Mononuclear cell (primary cell): ENCODE measurements at regions not wholly inside any gene's neighbourhood (a gene's known extent, or its start where the extent isn't known, plus 50 kb on each side); places are given as distances from the start of the nearest gene placed in this dataset.
"Not testable (repeated sequence)": the region's sequence is repeated elsewhere in the genome, so short reads cannot be mapped to it uniquely, and the experiment has no call there.

ENCODE experiments used
- H3K27me3 ChIP-seq: 2 replicates; pipeline ENCODE4 v1.6.0; 2011; ENCODE audit warnings: low read length, control low read depth; ENCODE audit not compliant: insufficient read depth
- H3K4me1 ChIP-seq: 2 replicates; pipeline ENCODE4 v1.5.1; 2011; ENCODE audit warnings: mild to moderate bottlenecking, low read length, control low read depth; ENCODE audit not compliant: insufficient read depth
- H3K4me3 ChIP-seq: 2 replicates; pipeline ENCODE4 v1.5.1; 2011; ENCODE audit warnings: mild to moderate bottlenecking, low read length, moderate library complexity
- H3K9me3 ChIP-seq: 2 replicates; pipeline ENCODE4 v1.5.1; 2011; ENCODE audit warnings: low read depth, mild to moderate bottlenecking, control low read depth, low read length

DNA sequence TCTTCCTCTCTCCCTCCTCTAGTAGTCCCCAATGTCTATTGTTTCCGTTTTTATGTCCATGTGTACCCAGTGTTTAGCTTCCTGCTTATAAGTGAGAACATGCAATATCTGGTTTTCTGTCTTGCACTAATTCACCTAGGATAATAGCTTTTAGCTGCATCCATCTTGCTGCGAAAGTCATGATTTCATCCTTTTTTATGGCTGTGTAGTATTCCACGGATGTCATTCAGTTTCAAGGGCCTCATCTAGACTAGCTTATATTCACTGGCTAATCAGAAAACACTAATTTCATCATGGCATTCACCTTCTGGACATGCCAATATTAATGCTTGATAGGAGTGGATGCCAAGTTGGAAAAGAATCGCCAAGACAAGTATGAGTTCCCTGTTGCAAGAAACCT is 619.6 kb upstream of the AUTS2 start:
- H3K4me1 ChIP-seq = no peaks in the 10 kb centered on the region
- H3K4me3 ChIP-seq = no peak overlapping the region
- H3K27me3 ChIP-seq = no peaks in the 10 kb centered on the region
- no peaks in the 10 kb centered on the region for H3K9me3 ChIP-seq

DNA sequence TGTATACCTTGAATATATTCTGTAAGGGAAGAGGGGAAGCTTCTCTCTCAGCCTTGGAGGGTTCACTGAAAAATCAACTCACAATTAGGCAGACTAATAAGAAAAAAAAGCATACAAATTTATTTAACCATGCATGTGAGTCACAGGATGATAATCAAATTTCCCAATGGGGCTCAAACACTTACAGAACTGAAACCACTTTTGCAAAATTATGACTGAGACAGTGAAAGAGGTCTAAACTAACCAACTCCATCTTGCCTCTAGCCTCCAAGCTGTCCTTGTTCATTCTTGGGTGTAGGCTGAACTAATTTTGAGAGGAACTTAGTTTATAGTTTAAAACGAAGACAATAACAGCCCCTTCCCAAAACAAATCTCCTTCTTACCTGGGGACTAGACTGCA is 618.3 kb upstream of the AUTS2 start:
- H3K4me1 ChIP-seq = no peaks in the 10 kb centered on the region
- no peak overlapping the region for H3K4me3 ChIP-seq
- H3K27me3 ChIP-seq = no peaks in the 10 kb centered on the region
- no peaks in the 10 kb centered on the region for H3K9me3 ChIP-seq

DNA sequence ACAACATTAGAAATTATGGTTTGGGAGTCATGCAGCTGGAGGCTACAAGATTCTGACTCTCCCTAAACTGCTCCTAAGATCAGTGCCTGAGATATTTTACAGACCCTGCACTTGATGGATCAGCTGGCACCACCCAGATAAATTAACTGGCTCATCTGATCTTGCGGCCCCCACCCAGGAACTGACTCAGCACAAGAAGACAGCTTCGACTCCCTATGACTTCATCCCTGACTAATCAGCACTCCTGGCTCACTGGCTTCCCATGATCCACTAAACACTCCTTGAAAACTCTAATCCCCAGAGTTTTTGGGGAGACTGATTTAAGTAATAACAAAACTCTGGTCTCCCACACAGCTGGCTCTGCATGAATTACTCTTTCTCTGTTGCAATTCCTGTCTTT is 617.8 kb upstream of the AUTS2 start:
- H3K27me3 ChIP-seq, H3K9me3 ChIP-seq, H3K4me1 ChIP-seq: not testable (repeated sequence)

DNA sequence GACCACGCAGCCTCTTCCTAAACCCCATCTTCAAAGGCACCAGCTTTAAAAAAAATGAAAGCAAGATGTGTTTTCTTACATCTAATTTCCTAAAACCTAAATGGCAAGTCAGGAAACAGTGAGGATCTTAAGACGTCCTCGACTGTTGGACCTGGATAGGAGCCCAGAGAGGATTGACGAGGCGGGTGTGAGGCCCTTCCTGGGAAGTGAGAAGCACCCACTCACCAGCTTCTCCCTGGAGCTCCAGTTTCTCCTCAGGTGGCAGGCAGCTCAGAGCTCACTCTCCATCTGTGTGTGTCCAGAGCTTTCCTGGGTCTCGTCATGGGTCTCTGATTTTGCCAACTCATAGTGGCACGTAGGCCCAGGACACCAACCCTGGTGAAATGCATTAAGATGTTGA is 614.0 kb upstream of the AUTS2 start:
- H3K4me3 ChIP-seq = no peak overlapping the region
- no peaks in the 10 kb centered on the region for H3K9me3 ChIP-seq
- H3K4me1 ChIP-seq = no peaks in the 10 kb centered on the region
- H3K27me3 ChIP-seq = no peaks in the 10 kb centered on the region

More for the DNA sequence above, 617.8 kb upstream of the AUTS2 start:
- H3K4me3 ChIP-seq = not testable (repeated sequence)

DNA sequence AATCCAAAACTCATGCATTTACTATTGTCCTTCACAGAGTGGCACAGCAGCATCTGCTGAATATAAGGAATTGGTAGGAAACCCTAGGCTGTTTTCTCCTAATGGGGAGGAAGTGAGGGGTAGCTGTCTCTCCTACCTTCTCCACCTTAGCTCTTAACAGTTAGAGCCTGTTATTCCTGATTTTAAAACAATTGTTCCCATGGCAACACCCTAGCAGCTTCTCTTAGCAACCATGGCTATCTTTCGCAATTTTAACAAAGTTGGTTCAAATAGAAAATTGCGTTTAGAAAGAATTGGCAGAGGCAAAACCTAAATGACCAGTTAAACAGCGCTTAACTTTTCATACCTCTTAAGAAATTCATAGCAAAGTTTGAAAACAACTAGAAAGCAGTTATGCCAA is 603.4 kb upstream of the AUTS2 start:
- no peak overlapping the region for H3K4me3 ChIP-seq
- no peaks in the 10 kb centered on the region for H3K4me1 ChIP-seq
- no peaks in the 10 kb centered on the region for H3K27me3 ChIP-seq
- no peaks in the 10 kb centered on the region for H3K9me3 ChIP-seq

DNA sequence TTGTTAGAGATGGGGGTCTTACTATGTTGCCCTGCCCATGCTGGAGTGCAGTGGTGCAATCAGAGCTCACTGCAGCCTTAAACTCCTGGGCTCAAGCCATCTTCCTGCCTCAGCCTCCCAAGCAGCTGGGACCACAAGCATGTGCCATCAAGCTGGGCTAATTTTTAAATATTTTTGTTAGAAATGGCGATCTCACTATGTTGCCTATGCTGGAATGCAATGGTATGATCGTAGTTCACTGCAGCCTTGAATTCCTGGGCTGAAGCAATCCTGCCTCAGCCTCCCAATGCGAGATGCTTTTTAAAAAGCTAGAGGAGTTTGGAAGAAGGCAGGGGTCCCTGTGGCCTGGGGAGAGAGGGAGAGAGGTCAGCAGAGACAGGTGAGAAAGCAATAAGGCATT is 600.1 kb upstream of the AUTS2 start:
- no peaks in the 10 kb centered on the region for H3K4me1 ChIP-seq
- no peaks in the 10 kb centered on the region for H3K27me3 ChIP-seq
- H3K9me3 ChIP-seq = no peaks in the 10 kb centered on the region

DNA sequence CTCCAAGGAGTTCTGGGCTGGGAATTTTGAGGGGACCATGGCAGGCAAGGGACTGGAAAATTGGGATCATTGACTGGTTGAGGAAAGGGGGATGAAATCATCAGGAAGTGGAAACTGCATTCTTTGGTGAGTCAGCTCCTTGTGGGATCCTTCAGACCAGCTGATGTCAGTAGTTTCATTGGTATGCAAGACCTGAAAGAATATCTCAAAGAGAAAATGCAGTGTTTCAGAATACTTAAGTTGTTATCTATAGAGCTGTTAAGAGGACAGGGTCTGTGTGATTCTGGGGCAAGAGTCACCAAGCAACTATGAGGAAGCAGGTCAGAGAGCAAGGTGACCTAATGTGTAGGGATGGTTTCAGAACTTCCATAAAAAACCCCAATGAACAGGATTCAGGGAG is 595.9 kb upstream of the AUTS2 start:
- Histone ChIP-seq H3K9me3 (no peaks in the 10 kb centered on the region), H3K27me3 (no peaks in the 10 kb centered on the region), H3K4me1 (no peaks in the 10 kb centered on the region), H3K4me3 (no peak overlapping the region)

More for the DNA sequence above, 600.1 kb upstream of the AUTS2 start:
- H3K4me3 ChIP-seq = no peak overlapping the region

DNA sequence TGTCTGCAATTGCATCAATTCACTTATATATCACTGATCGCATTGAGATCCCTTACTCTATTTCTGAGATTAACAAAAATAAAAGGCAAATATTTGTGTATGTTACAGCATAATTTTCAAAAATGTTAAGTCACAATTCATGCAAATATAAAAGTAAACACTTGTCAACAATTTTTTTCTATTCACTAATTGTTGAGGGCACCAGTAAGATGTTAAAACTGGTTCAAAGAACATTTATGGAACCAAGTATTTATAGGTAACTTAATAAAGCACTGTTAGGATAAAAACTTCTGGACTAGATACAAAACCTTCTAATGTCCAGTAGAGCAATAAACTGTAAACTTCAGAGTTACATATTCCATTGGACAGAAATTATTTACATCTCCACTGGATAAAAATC is 586.1 kb upstream of the AUTS2 start:
- Histone ChIP-seq H3K9me3 (no peaks in the 10 kb centered on the region), H3K27me3 (no peaks in the 10 kb centered on the region), H3K4me3 (no peak overlapping the region), H3K4me1 (no peaks in the 10 kb centered on the region)

DNA sequence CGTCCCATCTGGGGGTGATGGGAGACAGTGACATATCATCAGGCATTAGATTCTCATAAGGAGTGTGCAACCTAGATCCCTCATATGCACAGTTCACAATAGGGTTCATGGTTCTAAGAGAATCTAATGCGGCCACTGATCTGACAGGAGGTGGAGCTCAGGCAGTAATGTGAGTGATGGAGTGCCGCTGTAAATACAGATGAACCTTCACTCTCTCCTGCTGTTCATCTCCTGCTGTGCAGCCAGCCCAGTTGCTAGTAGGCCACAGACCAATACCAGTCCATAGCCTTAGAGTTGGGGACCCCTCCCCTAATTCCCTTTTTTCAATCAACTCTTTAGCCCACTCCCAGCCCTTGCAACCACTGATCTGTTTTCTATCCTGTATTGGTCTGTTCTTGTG is 581.1 kb upstream of the AUTS2 start:
- no peaks in the 10 kb centered on the region for H3K27me3 ChIP-seq
- no peak overlapping the region for H3K4me3 ChIP-seq
- no peaks in the 10 kb centered on the region for H3K9me3 ChIP-seq
- H3K4me1 ChIP-seq = no peaks in the 10 kb centered on the region

DNA sequence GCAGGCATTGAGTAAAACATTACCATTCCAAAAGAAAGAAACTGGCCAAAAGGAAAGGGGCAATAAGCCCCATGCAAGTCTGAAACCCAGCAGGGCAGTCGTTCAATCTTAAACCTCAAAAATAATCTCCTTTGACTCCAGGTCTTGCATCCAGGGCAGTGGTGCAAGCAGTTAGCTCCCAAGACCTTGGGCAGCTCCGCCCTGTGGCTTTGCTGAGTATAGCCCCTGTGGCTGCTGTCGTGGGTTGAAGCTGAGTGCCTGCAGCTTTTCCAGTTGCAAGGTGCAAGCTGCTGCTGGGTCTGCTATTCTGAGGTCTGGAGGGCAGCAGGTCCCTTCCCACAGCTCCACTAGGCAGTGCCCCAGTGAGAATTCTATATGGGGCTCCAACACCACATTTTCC is 580.1 kb upstream of the AUTS2 start:
- no peaks in the 10 kb centered on the region for H3K4me1 ChIP-seq
- H3K4me3 ChIP-seq = no peak overlapping the region
- no peaks in the 10 kb centered on the region for H3K9me3 ChIP-seq
- no peaks in the 10 kb centered on the region for H3K27me3 ChIP-seq

DNA sequence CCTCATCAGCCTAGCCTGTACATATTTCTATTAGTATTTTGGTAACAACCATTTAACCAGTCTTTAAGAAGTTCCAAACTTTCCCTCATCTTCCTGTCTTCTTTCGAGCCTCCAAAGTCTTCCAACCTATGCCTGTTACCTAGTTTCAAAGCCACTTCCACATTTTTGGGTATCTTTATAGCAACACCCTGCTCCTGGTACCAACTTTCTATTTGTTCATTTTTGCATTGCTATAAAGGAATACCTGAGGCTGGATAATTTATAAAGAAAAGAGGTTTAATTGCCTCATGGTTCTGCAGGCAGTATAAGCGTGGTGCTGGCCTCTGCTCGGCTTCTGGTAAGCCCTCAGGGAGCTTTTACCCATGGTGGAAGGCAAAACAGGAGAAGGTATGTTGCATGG is 578.8 kb upstream of the AUTS2 start:
- Histone ChIP-seq H3K4me3 (no peak overlapping the region), H3K4me1 (no peaks in the 10 kb centered on the region)

DNA sequence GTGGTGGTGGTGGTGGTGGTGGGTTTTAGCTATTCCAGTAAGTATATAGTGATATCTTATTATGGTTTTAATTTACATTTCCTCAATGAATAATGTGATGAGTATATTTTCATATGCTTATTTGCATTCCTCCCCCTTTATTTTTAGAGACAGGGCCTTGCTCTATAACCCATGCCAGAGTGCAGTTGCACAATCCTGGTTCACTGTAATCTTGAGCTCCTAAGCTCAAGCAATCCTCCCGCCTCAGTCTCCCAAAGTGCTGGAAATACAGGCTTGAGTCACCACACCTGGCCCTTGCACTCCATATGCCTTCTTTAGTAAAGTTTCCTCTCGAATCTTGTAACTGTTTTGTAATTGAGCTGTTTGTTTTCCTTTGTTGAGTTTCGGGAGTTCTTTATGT is 577.7 kb upstream of the AUTS2 start:
- Histone ChIP-seq H3K27me3 (no peaks in the 10 kb centered on the region), H3K4me1 (no peaks in the 10 kb centered on the region), H3K9me3 (no peaks in the 10 kb centered on the region), H3K4me3 (no peak overlapping the region)

More for the DNA sequence above, 578.8 kb upstream of the AUTS2 start:
- H3K9me3 ChIP-seq = no peaks in the 10 kb centered on the region
- no peaks in the 10 kb centered on the region for H3K27me3 ChIP-seq

DNA sequence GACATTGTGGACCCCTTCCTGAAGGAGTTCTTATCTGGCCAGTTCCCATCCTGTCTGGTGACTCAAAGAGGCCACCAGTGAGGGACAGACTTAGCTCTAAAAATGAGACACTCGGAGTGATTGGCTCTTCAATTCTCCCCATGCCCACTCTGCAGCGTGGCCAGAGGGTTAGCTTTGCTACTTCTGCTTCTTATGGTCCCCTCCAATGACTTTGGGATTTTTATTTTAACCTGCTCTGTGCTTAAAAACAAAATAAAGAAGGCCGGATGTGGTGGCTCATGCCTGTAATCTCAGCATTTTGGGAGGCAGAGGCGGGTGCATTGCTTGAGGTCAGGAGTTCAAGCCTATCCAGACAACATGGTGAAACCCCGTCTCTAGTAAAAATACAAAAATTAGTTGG is 573.0 kb upstream of the AUTS2 start:
- H3K4me1 ChIP-seq = no peaks in the 10 kb centered on the region
- no peak overlapping the region for H3K4me3 ChIP-seq
- no peaks in the 10 kb centered on the region for H3K9me3 ChIP-seq
- no peaks in the 10 kb centered on the region for H3K27me3 ChIP-seq

DNA sequence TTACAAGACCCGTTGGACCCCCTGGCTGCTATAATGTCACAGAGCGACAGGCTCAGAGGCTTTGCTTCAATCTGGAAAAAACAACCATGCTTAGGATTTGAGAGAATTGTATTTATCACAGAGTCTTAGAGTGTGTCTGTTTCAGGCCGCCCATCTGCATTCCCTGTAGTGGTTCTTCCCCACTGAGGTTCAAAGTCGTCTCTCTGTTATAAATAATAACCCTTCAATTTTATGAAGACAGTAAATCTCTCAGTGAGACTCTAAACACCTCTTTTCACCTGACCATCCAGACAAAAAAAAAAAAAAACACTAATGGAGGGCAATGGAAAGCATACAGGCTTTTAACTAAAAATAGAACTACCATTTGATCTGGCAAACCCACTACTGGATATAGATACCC is 565.4 kb upstream of the AUTS2 start:
- Histone ChIP-seq H3K9me3 (no peaks in the 10 kb centered on the region), H3K27me3 (no peaks in the 10 kb centered on the region), H3K4me3 (no peak overlapping the region), H3K4me1 (no peaks in the 10 kb centered on the region)

DNA sequence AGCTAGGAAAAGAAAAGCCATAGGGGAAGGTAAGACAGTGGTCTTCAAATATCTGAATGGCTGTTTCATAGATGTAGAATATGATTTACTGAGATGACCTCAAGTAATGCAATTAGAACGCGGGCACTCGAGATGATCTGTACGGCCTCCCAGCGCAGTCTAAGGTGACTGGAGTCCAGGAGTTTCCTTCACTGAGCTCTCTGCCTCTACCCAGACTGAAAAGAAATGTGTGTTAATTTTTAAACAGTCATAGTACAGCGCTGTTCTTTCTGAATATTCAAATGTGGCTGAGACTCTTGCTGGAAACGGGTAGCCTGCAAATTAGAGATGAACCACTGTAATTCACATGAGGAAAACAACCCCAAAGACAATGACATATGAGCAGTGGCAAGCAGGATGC is 562.4 kb upstream of the AUTS2 start:
- no peaks in the 10 kb centered on the region for H3K9me3 ChIP-seq
- no peak overlapping the region for H3K4me3 ChIP-seq
- H3K27me3 ChIP-seq = no peaks in the 10 kb centered on the region
- H3K4me1 ChIP-seq = no peaks in the 10 kb centered on the region

DNA sequence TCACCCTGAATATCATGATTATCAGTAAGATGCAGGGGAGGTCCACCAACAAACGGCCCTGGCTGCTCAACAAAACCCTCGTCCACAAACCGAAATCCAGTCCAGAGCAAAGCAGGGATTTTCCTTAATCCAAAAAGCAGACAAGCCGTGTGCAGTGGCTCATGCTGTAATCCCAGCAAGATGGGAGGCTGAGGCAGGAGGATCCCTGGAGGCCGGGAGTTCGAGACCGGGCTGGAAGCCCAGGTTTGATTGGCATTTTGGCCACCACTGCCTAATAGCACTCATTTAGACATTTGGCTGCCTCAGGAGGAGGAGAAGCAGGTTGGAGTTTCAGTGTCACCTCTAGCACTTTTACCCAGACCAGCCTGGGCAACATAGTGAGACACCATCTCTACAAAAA is 562.0 kb upstream of the AUTS2 start:
- Histone ChIP-seq H3K27me3 (no peaks in the 10 kb centered on the region), H3K9me3 (no peaks in the 10 kb centered on the region), H3K4me3 (no peak overlapping the region), H3K4me1 (no peaks in the 10 kb centered on the region)

DNA sequence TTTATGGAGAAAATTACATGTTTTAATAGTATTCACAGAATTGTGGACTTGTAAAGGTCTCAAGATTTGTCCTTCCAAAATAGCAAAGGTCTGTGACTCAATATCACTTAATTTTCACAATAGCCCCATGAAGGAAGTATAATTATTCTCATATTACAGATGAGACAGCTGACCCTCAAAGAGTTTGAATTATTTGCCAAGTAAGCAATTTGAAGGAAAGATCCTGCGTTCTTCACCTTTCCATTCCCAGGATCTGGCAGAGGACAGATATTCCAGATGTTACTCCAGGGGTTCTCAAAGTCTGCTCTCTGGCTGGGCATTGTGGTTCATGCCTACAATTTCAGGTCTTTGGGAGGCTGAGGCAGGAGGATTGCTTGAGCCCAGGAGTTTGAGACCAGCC is 559.4 kb upstream of the AUTS2 start:
- Histone ChIP-seq H3K27me3 (no peaks in the 10 kb centered on the region), H3K4me3 (no peak overlapping the region), H3K9me3 (no peaks in the 10 kb centered on the region), H3K4me1 (no peaks in the 10 kb centered on the region)
